Neural cell (in vitro differentiated cells): ENCODE measurements at regions not wholly inside any gene's neighbourhood (a gene's known extent, or its start where the extent isn't known, plus 50 kb on each side); places are given as distances from the start of the nearest gene placed in this dataset.
A peak's percentile ranks its signal among the peaks of the same experiment; 100 is the strongest.

Experiments
- H2AFZ ChIP-seq: fragments of 200-600, 300-800 bp; sonication (generic), shearing (Covaris generic); 2 replicates; pipeline ENCODE4 v1.6.0; 2014; ENCODE audit warnings: low read depth, mild to moderate bottlenecking, antibody characterized with exemption, low read length, moderate library complexity
- H3F3A ChIP-seq: fragments of 200-600 bp; shearing (Covaris generic); 2 replicates; pipeline ENCODE4 v1.6.1; 2016; ENCODE audit warnings: mild to moderate bottlenecking, moderate library complexity, mixed read lengths, antibody characterized with exemption, low read length; ENCODE audit not compliant: insufficient read depth, poor library complexity, severe bottlenecking
- H3K27ac ChIP-seq: fragments of 200-600, 300-800 bp; sonication (generic), shearing (Covaris generic); 2 replicates; pipeline ENCODE4 v1.5.1; 2014; ENCODE audit warnings: mild to moderate bottlenecking, low read length, moderate library complexity
- H3K27me3 ChIP-seq: fragments of 300-800, 200-600 bp; sonication (generic), shearing (Covaris generic); 2 replicates; pipeline ENCODE4 v1.6.0; 2014; ENCODE audit warnings: mild to moderate bottlenecking, low read depth, low read length, moderate library complexity; ENCODE audit not compliant: insufficient read depth
- H3K36me3 ChIP-seq: fragments of 300-800, 200-600 bp; sonication (generic), shearing (Covaris generic); 2 replicates; pipeline ENCODE4 v1.5.1; 2014; ENCODE audit warnings: mild to moderate bottlenecking, antibody characterized with exemption, low read length, moderate library complexity; ENCODE audit not compliant: insufficient read depth
- H3K4me2 ChIP-seq: fragments of 300-800, 200-600 bp; sonication (generic), shearing (Covaris generic); 2 replicates; pipeline ENCODE4 v1.6.0; 2014; ENCODE audit warnings: mild to moderate bottlenecking, low read length
- H3K4me3 ChIP-seq: fragments of 300-800, 200-600 bp; sonication (generic), shearing (Covaris generic); 2 replicates; pipeline ENCODE4 v1.5.1; 2014; ENCODE audit warnings: mild to moderate bottlenecking, low read length, moderate library complexity
- H3K79me2 ChIP-seq: fragments of 200-600 bp; shearing (Covaris generic); replicated peaks from 2 replicates; pipeline ENCODE4 v1.6.0; 2014; ENCODE audit warnings: mild to moderate bottlenecking, low read length, moderate library complexity; ENCODE audit not compliant: insufficient read depth
- H3K9ac ChIP-seq: fragments of 300-800, 200-600 bp; sonication (generic), shearing (Covaris generic); 2 replicates; pipeline ENCODE4 v1.6.1; 2016; ENCODE audit warnings: mild to moderate bottlenecking, low read length, mixed read lengths
- H3K9me2 ChIP-seq: fragments of 200-600 bp; shearing (Covaris generic); 2 replicates; pipeline ENCODE4 v1.6.1; 2016; ENCODE audit warnings: mild to moderate bottlenecking, low read length, mixed read lengths; ENCODE audit not compliant: insufficient read depth
- H3K9me3 ChIP-seq: fragments of 200-600, 300-800 bp; sonication (generic), shearing (Covaris generic); 2 replicates; pipeline ENCODE4 v1.6.1; 2016; ENCODE audit warnings: mild to moderate bottlenecking, mixed run types, low read length, moderate library complexity, mixed read lengths
- H4K20me1 ChIP-seq: fragments of 200-600 bp; shearing (Covaris generic); 2 replicates; pipeline ENCODE4 v1.6.1; 2016; ENCODE audit warnings: mild to moderate bottlenecking, mixed run types; ENCODE audit not compliant: insufficient read depth
- CTCF ChIP-seq: fragments of 450-650 bp; IDR thresholded peaks from 2 replicates; pipeline ENCODE4 v1.5.1; 2014; ENCODE audit warnings: antibody characterized with exemption, mild to moderate bottlenecking, moderate library complexity; ENCODE audit not compliant: poor library complexity, severe bottlenecking
- EP300 ChIP-seq: fragments of 450-650 bp; conservative IDR thresholded peaks from 2 replicates; pipeline ENCODE4 v1.6.1; 2014; ENCODE audit warnings: antibody characterized with exemption, mild to moderate bottlenecking, moderate library complexity; ENCODE audit not compliant: poor library complexity, severe bottlenecking
- EZH2 ChIP-seq: fragments of 200-600, 300-800 bp; shearing (Covaris generic), sonication (generic); IDR thresholded peaks from 2 replicates; pipeline ENCODE4 v1.6.1; 2014; ENCODE audit warnings: antibody characterized with exemption, low read length, borderline replicate concordance, mild to moderate bottlenecking; ENCODE audit not compliant: insufficient read depth, poor library complexity, severe bottlenecking
- MXI1 ChIP-seq: fragments of 450-650 bp; conservative IDR thresholded peaks from 2 replicates; pipeline ENCODE4 v1.6.1; 2014; ENCODE audit warnings: antibody characterized with exemption, mild to moderate bottlenecking; ENCODE audit not compliant: poor library complexity, severe bottlenecking
- POLR2AphosphoS5 ChIP-seq: IDR thresholded peaks from 2 replicates; pipeline ENCODE4 v1.6.1; 2012
- RAD21 ChIP-seq: fragments of 450-650 bp; conservative IDR thresholded peaks from 2 replicates; pipeline ENCODE4 v1.6.1; 2014; ENCODE audit warnings: antibody characterized with exemption, mild to moderate bottlenecking, moderate library complexity
- REST ChIP-seq: IDR thresholded peaks from 2 replicates; pipeline ENCODE4 v1.6.1; 2012; ENCODE audit warnings: borderline replicate concordance
- SMC3 ChIP-seq: fragments of 450-650 bp; conservative IDR thresholded peaks from 2 replicates; pipeline ENCODE4 v1.6.1; 2014; ENCODE audit warnings: antibody characterized with exemption, mild to moderate bottlenecking, moderate library complexity; ENCODE audit not compliant: poor library complexity
- TAF1 ChIP-seq: IDR thresholded peaks from 2 replicates; pipeline ENCODE4 v1.6.1; 2012; ENCODE audit warnings: low read depth

- Histone ChIP-seq H3K4me2 (no peak overlapping the region), H2AFZ (no peak overlapping the region), H3K27ac (no peak overlapping the region), H3F3A (no peaks in the 10 kb centered on the region), H3K36me3 (no peaks in the 10 kb centered on the region), H4K20me1 (no peaks in the 10 kb centered on the region), H3K79me2 (no peaks in the 10 kb centered on the region), H3K9me2 (no peaks in the 10 kb centered on the region), H3K9ac (no peak overlapping the region), H3K27me3 (no peaks in the 10 kb centered on the region), H3K4me3 (no peak overlapping the region), H3K9me3 (no peaks in the 10 kb centered on the region)
- no peak for TF ChIP-seq TAF1
- TF ChIP-seq RAD21 = no peak
Observed at GRCh38 chr11:106446302-106446701, 368.8 kb downstream of the AASDHPPT start.

GRCh38 chr11:106446955-106447354, 369.5 kb downstream of the AASDHPPT start:
- no peak overlapping the region for H2AFZ ChIP-seq
- no peaks in the 10 kb centered on the region for H3K79me2 ChIP-seq
- H3K4me2 ChIP-seq = no peak overlapping the region
- no peaks in the 10 kb centered on the region for H3K36me3 ChIP-seq
- H3K27me3 ChIP-seq = no peaks in the 10 kb centered on the region
- no peaks in the 10 kb centered on the region for H3K9me2 ChIP-seq
- H3K9ac ChIP-seq = peak overlapping the region; percentile 10
- H3K4me3 ChIP-seq = no peak overlapping the region
- H3K9me3 ChIP-seq = no peaks in the 10 kb centered on the region
- TF ChIP-seq EZH2 (no peak), MXI1 (no peak), SMC3 (peak; percentile 22), TAF1 (no peak), RAD21 (no peak), EP300 (no peak), POLR2AphosphoS5 (peak; percentile 25), CTCF (peak; percentile 14), REST (no peak)
- H4K20me1 ChIP-seq = no peaks in the 10 kb centered on the region
- H3K27ac ChIP-seq = no peak overlapping the region
- H3F3A ChIP-seq = no peaks in the 10 kb centered on the region

- H3K36me3 ChIP-seq = no peaks in the 10 kb centered on the region
Observed at GRCh38 chr11:106447631-106448191, 370.2 kb downstream of the AASDHPPT start.

More at GRCh38 chr11:106447631-106448191, 370.2 kb downstream of the AASDHPPT start:
- H2AFZ ChIP-seq = no peak overlapping the region
- no peak overlapping the region for H3K4me2 ChIP-seq
- no peak overlapping the region for H3K27ac ChIP-seq
- H3K9ac ChIP-seq = no peak overlapping the region
- no peak overlapping the region for H3K4me3 ChIP-seq
- H3K9me3 ChIP-seq = no peaks in the 10 kb centered on the region
- no peaks in the 10 kb centered on the region for H4K20me1 ChIP-seq
- H3K27me3 ChIP-seq = no peaks in the 10 kb centered on the region
- no peaks in the 10 kb centered on the region for H3F3A ChIP-seq
- TF ChIP-seq EP300 (no peak), RAD21 (no peak), SMC3 (no peak), CTCF (no peak), REST (no peak), POLR2AphosphoS5 (no peak), EZH2 (no peak), MXI1 (no peak), TAF1 (no peak)
- H3K79me2 ChIP-seq = no peaks in the 10 kb centered on the region
- no peaks in the 10 kb centered on the region for H3K9me2 ChIP-seq
